ENCODE measurements at regions not wholly inside any gene's neighbourhood (a gene's known extent, or its start where the extent isn't known, plus 50 kb on each side); places are given as distances from the start of the nearest gene placed in this dataset.

DNA sequence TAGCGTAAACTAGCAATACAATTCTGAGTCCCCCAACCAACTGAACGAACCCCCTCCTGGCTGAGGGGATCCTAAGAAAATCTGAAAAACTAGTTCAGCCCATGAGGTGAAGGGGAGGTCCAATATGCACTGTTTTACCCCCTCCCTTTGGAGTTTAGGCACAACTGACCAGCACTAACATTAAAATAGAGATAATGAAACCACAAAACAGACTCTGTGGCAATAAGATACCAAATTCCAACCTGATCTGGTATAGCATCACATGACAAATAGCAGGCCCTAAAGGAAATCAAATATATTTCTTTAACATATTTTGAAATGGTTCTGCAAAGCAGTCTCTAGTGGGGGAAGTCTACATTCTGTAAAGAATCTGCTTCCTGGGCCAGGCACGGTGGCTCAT, 522.5 kb downstream of the TYW1 start:
- no peak for DNase-seq (ENCODE audit: low read depth)
- TF ChIP-seq, protein P1, sequence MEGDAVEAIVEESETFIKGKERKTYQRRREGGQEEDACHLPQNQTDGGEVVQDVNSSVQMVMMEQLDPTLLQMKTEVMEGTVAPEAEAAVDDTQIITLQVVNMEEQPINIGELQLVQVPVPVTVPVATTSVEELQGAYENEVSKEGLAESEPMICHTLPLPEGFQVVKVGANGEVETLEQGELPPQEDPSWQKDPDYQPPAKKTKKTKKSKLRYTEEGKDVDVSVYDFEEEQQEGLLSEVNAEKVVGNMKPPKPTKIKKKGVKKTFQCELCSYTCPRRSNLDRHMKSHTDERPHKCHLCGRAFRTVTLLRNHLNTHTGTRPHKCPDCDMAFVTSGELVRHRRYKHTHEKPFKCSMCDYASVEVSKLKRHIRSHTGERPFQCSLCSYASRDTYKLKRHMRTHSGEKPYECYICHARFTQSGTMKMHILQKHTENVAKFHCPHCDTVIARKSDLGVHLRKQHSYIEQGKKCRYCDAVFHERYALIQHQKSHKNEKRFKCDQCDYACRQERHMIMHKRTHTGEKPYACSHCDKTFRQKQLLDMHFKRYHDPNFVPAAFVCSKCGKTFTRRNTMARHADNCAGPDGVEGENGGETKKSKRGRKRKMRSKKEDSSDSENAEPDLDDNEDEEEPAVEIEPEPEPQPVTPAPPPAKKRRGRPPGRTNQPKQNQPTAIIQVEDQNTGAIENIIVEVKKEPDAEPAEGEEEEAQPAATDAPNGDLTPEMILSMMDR (IDR thresholded peaks at IDR 0.05; ENCODE audit: control insufficient read depth, extremely low read depth, insufficient read depth) = no peak
- H3K4me3 ChIP-seq (ENCODE audit: low read depth, low read length) = no peak overlapping the region

DNA sequence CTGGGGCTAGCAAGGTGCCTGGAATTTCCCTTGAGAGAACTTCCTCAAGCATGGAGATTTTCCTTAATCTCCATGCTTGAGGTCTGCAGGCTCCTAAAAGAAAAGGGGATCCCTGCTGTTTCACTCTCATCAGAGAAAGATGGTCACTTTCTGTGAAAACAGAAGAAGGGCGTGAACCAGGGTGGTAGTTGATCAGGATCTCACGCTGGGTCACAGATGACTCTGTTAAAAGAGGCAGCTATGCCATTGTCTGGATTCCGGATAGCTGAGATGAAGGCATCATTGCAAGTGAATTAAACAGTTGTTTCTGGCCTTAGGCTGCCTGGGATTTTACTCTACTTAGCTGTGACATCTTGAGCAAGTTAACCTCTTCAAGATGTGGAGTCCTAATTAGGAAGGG, 525.9 kb downstream of the TYW1 start:
- TF ChIP-seq, protein P1 (IDR thresholded peaks at IDR 0.05; ENCODE audit: control insufficient read depth, extremely low read depth, insufficient read depth) = no peak
- DNase-seq (ENCODE audit: low read depth) = no peak
- no peak overlapping the region for H3K4me3 ChIP-seq (ENCODE audit: low read depth, low read length)

DNA sequence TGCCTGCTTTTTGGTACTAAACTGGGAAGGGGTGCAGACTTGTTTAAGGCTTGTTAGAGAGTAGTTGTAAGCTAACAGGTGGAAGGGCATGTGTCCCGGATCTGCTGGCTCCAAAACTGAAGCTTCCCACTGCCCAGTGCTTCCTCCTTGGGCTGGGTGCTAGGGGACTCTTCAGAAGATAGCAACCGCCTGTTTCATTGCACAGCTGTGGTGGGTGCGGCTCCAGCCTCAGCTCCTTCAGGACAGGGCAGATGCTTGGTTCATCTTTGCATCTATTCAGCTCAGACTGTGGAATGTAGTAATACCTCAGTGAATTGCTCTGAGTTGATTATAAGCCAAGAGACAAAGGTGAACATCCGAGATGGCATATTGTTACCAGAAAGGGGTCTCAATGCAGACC, 527.1 kb downstream of the TYW1 start:
- no peak overlapping the region for H3K4me3 ChIP-seq (ENCODE audit: low read depth, low read length)
- no peak for DNase-seq (ENCODE audit: low read depth)
- TF ChIP-seq, protein P1 (IDR thresholded peaks at IDR 0.05; ENCODE audit: control insufficient read depth, extremely low read depth, insufficient read depth) = no peak

DNA sequence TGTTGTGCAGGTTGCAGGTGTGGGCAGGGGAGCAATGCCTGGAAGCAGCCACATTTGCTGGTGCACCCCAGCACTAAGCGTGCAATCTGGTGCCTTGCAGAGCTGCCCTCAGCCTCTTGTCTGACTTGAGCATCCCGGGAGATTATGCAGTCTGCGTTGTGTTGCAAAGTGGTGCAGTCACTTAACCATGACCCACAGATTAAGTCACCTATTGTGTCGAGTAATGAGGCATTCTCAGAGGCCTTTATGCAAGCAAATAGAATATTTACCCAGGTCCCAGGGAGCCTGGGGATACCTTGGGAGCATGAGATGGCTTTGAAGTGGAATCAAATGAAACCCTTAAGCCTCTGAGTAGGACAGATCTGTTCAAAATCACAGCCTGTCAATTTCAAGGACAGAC, 529.0 kb downstream of the TYW1 start:
- TF ChIP-seq, protein P1 (IDR thresholded peaks at IDR 0.05; ENCODE audit: control insufficient read depth, extremely low read depth, insufficient read depth) = no peak
- H3K4me3 ChIP-seq (ENCODE audit: low read depth, low read length) = no peak overlapping the region
- DNase-seq (ENCODE audit: low read depth) = no peak

DNA sequence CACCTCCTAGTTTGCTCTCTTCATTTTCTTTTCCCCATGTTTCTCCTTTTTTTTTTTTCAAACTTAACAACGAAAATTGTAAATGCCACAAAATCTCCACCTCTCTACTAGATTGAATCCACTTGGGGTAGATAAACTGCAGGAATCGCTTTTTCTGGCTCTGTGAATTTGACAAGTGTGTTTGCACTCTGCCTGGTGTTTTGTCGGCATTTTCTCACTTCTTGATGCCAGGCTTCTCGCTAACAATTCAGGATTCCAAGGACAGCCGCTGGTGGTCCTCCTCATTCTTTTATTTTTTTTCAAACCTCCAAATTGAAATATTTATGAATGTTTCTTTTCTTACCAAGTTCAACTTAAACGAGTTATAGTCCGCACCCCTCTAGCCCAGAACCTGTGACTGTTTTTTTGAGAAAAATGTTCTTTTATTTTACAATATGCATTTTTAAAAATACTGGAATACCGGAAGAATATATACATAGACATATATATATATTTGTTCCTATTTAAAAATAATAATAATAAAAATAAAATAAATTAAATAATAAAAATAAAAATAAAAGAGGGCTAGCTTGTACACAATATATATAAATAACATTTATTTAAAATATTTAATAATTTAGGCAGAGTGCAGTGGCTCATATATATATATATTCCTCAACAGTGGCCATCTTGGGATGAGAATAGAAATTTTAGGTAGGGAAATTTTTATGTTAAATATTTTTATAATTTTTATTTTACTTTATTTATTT, 538.8 kb downstream of the TYW1 start:
- no peak for DNase-seq (ENCODE audit: low read depth)
- TF ChIP-seq, protein P1 (IDR thresholded peaks at IDR 0.05; ENCODE audit: control insufficient read depth, extremely low read depth, insufficient read depth) = no peak

DNA sequence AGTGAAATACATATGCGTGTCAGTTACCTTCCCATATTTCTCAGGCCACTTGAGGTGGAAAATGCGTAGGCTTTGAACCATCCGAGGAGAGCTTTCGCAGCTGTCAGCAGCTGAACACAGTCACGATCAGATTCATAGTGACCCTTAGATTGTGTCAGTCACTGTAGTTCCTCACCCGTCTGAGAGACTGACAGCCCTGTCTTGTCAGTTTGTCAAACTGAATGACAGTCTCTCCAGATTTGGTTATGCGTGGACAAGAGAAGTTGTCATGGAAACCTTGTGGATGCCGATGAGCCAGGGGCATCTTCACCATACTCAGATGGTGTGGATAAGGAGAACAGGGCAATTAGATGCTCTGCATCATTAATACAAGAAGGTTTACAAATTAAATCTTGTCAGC, 546.3 kb downstream of the TYW1 start:
- no peak overlapping the region for H3K4me3 ChIP-seq (ENCODE audit: low read depth, low read length)
- TF ChIP-seq, protein P1 (IDR thresholded peaks at IDR 0.05; ENCODE audit: control insufficient read depth, extremely low read depth, insufficient read depth) = no peak
- DNase-seq (ENCODE audit: low read depth) = no peak

More for the DNA sequence above, 538.8 kb downstream of the TYW1 start:
- H3K4me3 ChIP-seq (ENCODE audit: low read depth, low read length) = no peak overlapping the region

All from LNCaP clone FGC (cell line).